ENCODE measurements at regions not wholly inside any gene's neighbourhood (a gene's known extent, or its start where the extent isn't known, plus 50 kb on each side); places are given as distances from the start of the nearest gene placed in this dataset.

GRCh38 chr2:226680719-226681118 lies 118.9 kb downstream of the IRS1 start:
- no peaks in the 10 kb centered on the region for H3K27me3 Mint-ChIP-seq
- ATAC-seq (no peak), DNase-seq (no peak)

GRCh38 chr2:226679389-226680065 lies 120.1 kb downstream of the IRS1 start:
- ATAC-seq (no peak), DNase-seq (no peak)
- Mint-ChIP-seq H3K27ac (no peak overlapping the region), H3K4me3 (no peak overlapping the region), H3K4me1 (no peaks in the 10 kb centered on the region), H3K36me3 (ENCODE audit: low read depth) (no peaks in the 10 kb centered on the region), H3K27me3 (peaks cover 2% of the 10 kb centered on the region), H3K9me3 (no peaks in the 10 kb centered on the region)

More at GRCh38 chr2:226680719-226681118, 118.9 kb downstream of the IRS1 start:
- H3K4me1 Mint-ChIP-seq, result no peaks in the 10 kb centered on the region
- H3K36me3 Mint-ChIP-seq (ENCODE audit: low read depth), result no peaks in the 10 kb centered on the region
- H3K9me3 Mint-ChIP-seq, result no peaks in the 10 kb centered on the region
- no peak overlapping the region for H3K4me3 Mint-ChIP-seq
- no peak overlapping the region for H3K27ac Mint-ChIP-seq

GRCh38 chr2:226678422-226678821 lies 121.2 kb downstream of the IRS1 start:
- ATAC-seq (no peak), DNase-seq (no peak)
- Mint-ChIP-seq H3K9me3 (no peaks in the 10 kb centered on the region), H3K4me3 (no peak overlapping the region), H3K27me3 (peaks cover 2% of the 10 kb centered on the region), H3K4me1 (peaks cover under 1% of the 10 kb centered on the region), H3K36me3 (ENCODE audit: low read depth) (no peaks in the 10 kb centered on the region), H3K27ac (no peak overlapping the region)

GRCh38 chr2:226677080-226677479 lies 122.5 kb downstream of the IRS1 start:
- Mint-ChIP-seq H3K9me3 (no peaks in the 10 kb centered on the region), H3K4me3 (no peak overlapping the region), H3K27ac (no peak overlapping the region), H3K27me3 (peaks cover 10% of the 10 kb centered on the region), H3K4me1 (peaks cover 6% of the 10 kb centered on the region), H3K36me3 (ENCODE audit: low read depth) (no peaks in the 10 kb centered on the region)
- DNase-seq (no peak), ATAC-seq (no peak)

- no peak for DNase-seq
- ATAC-seq, result no peak
- no peak overlapping the region for H3K27ac Mint-ChIP-seq
- H3K27me3 Mint-ChIP-seq, result peaks cover 10% of the 10 kb centered on the region
- no peak overlapping the region for H3K4me3 Mint-ChIP-seq
- H3K4me1 Mint-ChIP-seq, result peaks cover 6% of the 10 kb centered on the region
- H3K36me3 Mint-ChIP-seq (ENCODE audit: low read depth), result no peaks in the 10 kb centered on the region
- no peaks in the 10 kb centered on the region for H3K9me3 Mint-ChIP-seq
Observed at GRCh38 chr2:226676618-226677017, 123.0 kb downstream of the IRS1 start.

GRCh38 chr2:226674123-226674522 lies 125.5 kb downstream of the IRS1 start:
- H3K36me3 Mint-ChIP-seq (ENCODE audit: low read depth), result no peaks in the 10 kb centered on the region
- DNase-seq (no peak), ATAC-seq (no peak)
- H3K4me1 Mint-ChIP-seq, result peaks cover 6% of the 10 kb centered on the region
- H3K27me3 Mint-ChIP-seq, result peaks cover 14% of the 10 kb centered on the region
- H3K4me3 Mint-ChIP-seq, result no peak overlapping the region
- H3K9me3 Mint-ChIP-seq, result no peaks in the 10 kb centered on the region
- H3K27ac Mint-ChIP-seq, result no peak overlapping the region

- H3K27me3 Mint-ChIP-seq, result peaks cover 15% of the 10 kb centered on the region
- no peak overlapping the region for H3K4me3 Mint-ChIP-seq
- DNase-seq, result no peak
- H3K9me3 Mint-ChIP-seq, result no peaks in the 10 kb centered on the region
- H3K4me1 Mint-ChIP-seq, result peaks cover 6% of the 10 kb centered on the region
- ATAC-seq, result no peak
- H3K36me3 Mint-ChIP-seq (ENCODE audit: low read depth), result no peaks in the 10 kb centered on the region
- H3K27ac Mint-ChIP-seq, result no peak overlapping the region
Observed at GRCh38 chr2:226673314-226673723, 126.3 kb downstream of the IRS1 start.

- H3K9me3 Mint-ChIP-seq, result no peaks in the 10 kb centered on the region
- H3K27ac Mint-ChIP-seq, result no peak overlapping the region
- peaks cover 15% of the 10 kb centered on the region for H3K27me3 Mint-ChIP-seq
- DNase-seq (no peak), ATAC-seq (no peak)
- H3K4me3 Mint-ChIP-seq, result no peak overlapping the region
- no peaks in the 10 kb centered on the region for H3K36me3 Mint-ChIP-seq (ENCODE audit: low read depth)
- H3K4me1 Mint-ChIP-seq, result peaks cover 6% of the 10 kb centered on the region
Observed at GRCh38 chr2:226671141-226671676, 128.4 kb downstream of the IRS1 start.

- Mint-ChIP-seq H3K27me3 (peaks cover 16% of the 10 kb centered on the region), H3K9me3 (no peaks in the 10 kb centered on the region), H3K27ac (no peak overlapping the region), H3K4me1 (peaks cover 6% of the 10 kb centered on the region), H3K4me3 (no peak overlapping the region), H3K36me3 (ENCODE audit: low read depth) (no peaks in the 10 kb centered on the region)
- ATAC-seq (no peak), DNase-seq (no peak)
Observed at GRCh38 chr2:226669905-226670304, 129.7 kb downstream of the IRS1 start.

GRCh38 chr2:226669249-226669648 lies 130.4 kb downstream of the IRS1 start:
- Mint-ChIP-seq H3K36me3 (ENCODE audit: low read depth) (no peaks in the 10 kb centered on the region), H3K27me3 (peaks cover 14% of the 10 kb centered on the region), H3K4me1 (peaks cover 6% of the 10 kb centered on the region), H3K9me3 (no peaks in the 10 kb centered on the region), H3K27ac (no peak overlapping the region), H3K4me3 (no peak overlapping the region)
- ATAC-seq (no peak), DNase-seq (no peak)

GRCh38 chr2:226667736-226668135 lies 131.9 kb downstream of the IRS1 start:
- no peak overlapping the region for H3K27ac Mint-ChIP-seq
- H3K4me1 Mint-ChIP-seq, result no peaks in the 10 kb centered on the region

GRCh38 chr2:226665306-226665831 lies 134.3 kb downstream of the IRS1 start:
- ATAC-seq, result no peak
- Mint-ChIP-seq H3K9me3 (no peaks in the 10 kb centered on the region), H3K27ac (no peak overlapping the region), H3K4me3 (no peak overlapping the region), H3K27me3 (peaks cover 5% of the 10 kb centered on the region), H3K36me3 (ENCODE audit: low read depth) (no peaks in the 10 kb centered on the region), H3K4me1 (no peaks in the 10 kb centered on the region)
- DNase-seq, result no peak

More at GRCh38 chr2:226667736-226668135, 131.9 kb downstream of the IRS1 start:
- Mint-ChIP-seq H3K9me3 (no peaks in the 10 kb centered on the region), H3K27me3 (peaks cover 9% of the 10 kb centered on the region), H3K4me3 (no peak overlapping the region), H3K36me3 (ENCODE audit: low read depth) (no peaks in the 10 kb centered on the region)
- ATAC-seq (no peak), DNase-seq (no peak)

- H3K4me3 Mint-ChIP-seq, result no peak overlapping the region
- no peaks in the 10 kb centered on the region for H3K4me1 Mint-ChIP-seq
- peaks cover 5% of the 10 kb centered on the region for H3K27me3 Mint-ChIP-seq
- no peaks in the 10 kb centered on the region for H3K36me3 Mint-ChIP-seq (ENCODE audit: low read depth)
- no peaks in the 10 kb centered on the region for H3K9me3 Mint-ChIP-seq
- no peak overlapping the region for H3K27ac Mint-ChIP-seq
- ATAC-seq (no peak), DNase-seq (no peak)
Observed at GRCh38 chr2:226664661-226665060, 135.0 kb downstream of the IRS1 start.

- ATAC-seq (no peak), DNase-seq (no peak)
- no peaks in the 10 kb centered on the region for H3K9me3 Mint-ChIP-seq
- H3K27me3 Mint-ChIP-seq, result peaks cover 2% of the 10 kb centered on the region
- no peaks in the 10 kb centered on the region for H3K4me1 Mint-ChIP-seq
- H3K4me3 Mint-ChIP-seq, result no peak overlapping the region
- no peaks in the 10 kb centered on the region for H3K36me3 Mint-ChIP-seq (ENCODE audit: low read depth)
- H3K27ac Mint-ChIP-seq, result no peak overlapping the region
Observed at GRCh38 chr2:226664140-226664539, 135.5 kb downstream of the IRS1 start.

GRCh38 chr2:226661789-226662545 lies 137.7 kb downstream of the IRS1 start:
- Mint-ChIP-seq H3K4me3 (no peak overlapping the region), H3K9me3 (no peaks in the 10 kb centered on the region), H3K27me3 (peaks cover 2% of the 10 kb centered on the region), H3K36me3 (ENCODE audit: low read depth) (no peaks in the 10 kb centered on the region), H3K27ac (no peak overlapping the region), H3K4me1 (no peaks in the 10 kb centered on the region)
- ATAC-seq, result no peak
- DNase-seq, result no peak

All from activated naive CD8-positive, alpha-beta T cell treated with anti-CD3 and anti-CD28 coated beads, Interleukin-2, amount 50 U/mL, for 24 hours (primary cell).